HG03469 (cell line): ENCODE measurements at regions not wholly inside any gene's neighbourhood (a gene's known extent, or its start where the extent isn't known, plus 50 kb on each side); places are given as distances from the start of the nearest gene placed in this dataset.

Source experiments
- ATAC-seq: cut with Tn5 transposase; IDR thresholded peaks from one replicate; pipeline ENCODE4 v1.9.1; 2021; ENCODE audit warnings: mild to moderate bottlenecking, moderate library complexity, moderate number of reproducible peaks; ENCODE audit not compliant: unreplicated experiment

- no peak for ATAC-seq
Observed at GRCh38 chr5:74021126-74021525, 395.1 kb downstream of the ARHGEF28 start.

GRCh38 chr5:74020503-74020902, 394.5 kb downstream of the ARHGEF28 start:
- no peak for ATAC-seq

GRCh38 chr5:74019923-74020322, 393.9 kb downstream of the ARHGEF28 start:
- no peak for ATAC-seq

- ATAC-seq = no peak
Observed at GRCh38 chr5:74017786-74018211, 391.8 kb downstream of the ARHGEF28 start.

- ATAC-seq = no peak
Observed at GRCh38 chr5:74017112-74017511, 391.1 kb downstream of the ARHGEF28 start.

GRCh38 chr5:74016373-74016772, 390.4 kb downstream of the ARHGEF28 start:
- no peak for ATAC-seq

GRCh38 chr5:74015716-74016115, 389.7 kb downstream of the ARHGEF28 start:
- ATAC-seq = no peak

- no peak for ATAC-seq
Observed at GRCh38 chr5:74013222-74013621, 387.2 kb downstream of the ARHGEF28 start.

- ATAC-seq = no peak
Observed at GRCh38 chr5:74009502-74009901, 383.5 kb downstream of the ARHGEF28 start.

- no peak for ATAC-seq
Observed at GRCh38 chr5:74007193-74007592, 381.2 kb downstream of the ARHGEF28 start.

- ATAC-seq = no peak
Observed at GRCh38 chr5:73999297-73999696, 373.3 kb downstream of the ARHGEF28 start.

- no peak for ATAC-seq
Observed at GRCh38 chr5:73998489-73998888, 372.5 kb downstream of the ARHGEF28 start.

GRCh38 chr5:73997960-73998359, 372.0 kb downstream of the ARHGEF28 start:
- ATAC-seq = no peak

GRCh38 chr5:73996151-73996755, 370.3 kb downstream of the ARHGEF28 start:
- ATAC-seq = no peak

GRCh38 chr5:73994963-73995362, 369.0 kb downstream of the ARHGEF28 start:
- no peak for ATAC-seq
